A172 (cell line): ENCODE measurements at regions not wholly inside any gene's neighbourhood (a gene's known extent, or its start where the extent isn't known, plus 50 kb on each side); places are given as distances from the start of the nearest gene placed in this dataset.

Source experiments
- DNase-seq: peaks from one replicate; pipeline ENCODE4 v3.0.0-alpha.2; 2015; ENCODE audit warnings: low spot score

GRCh38 chr13:34039678-34040077 lies 221.7 kb downstream of the RFC3 start:
- no peak for DNase-seq

- no peak for DNase-seq
Observed at GRCh38 chr13:34040863-34041262, 222.9 kb downstream of the RFC3 start.

GRCh38 chr13:34044041-34044440 lies 226.1 kb downstream of the RFC3 start:
- peak; percentile 48 for DNase-seq

- peak; percentile 91 for DNase-seq
Observed at GRCh38 chr13:34044660-34045080, 226.7 kb downstream of the RFC3 start.

GRCh38 chr13:34046457-34046856 lies 228.5 kb downstream of the RFC3 start:
- no peak for DNase-seq

- DNase-seq, result no peak
Observed at GRCh38 chr13:34048652-34049051, 230.7 kb downstream of the RFC3 start.

GRCh38 chr13:34056733-34057258 lies 238.8 kb downstream of the RFC3 start:
- no peak for DNase-seq

GRCh38 chr13:34064456-34065205 lies 246.7 kb downstream of the RFC3 start:
- no peak for DNase-seq

GRCh38 chr13:34065928-34066327 lies 248.0 kb downstream of the RFC3 start:
- DNase-seq, result no peak

- DNase-seq, result no peak
Observed at GRCh38 chr13:34066344-34066743, 248.4 kb downstream of the RFC3 start.

- peak; percentile 15 for DNase-seq
Observed at GRCh38 chr13:34070006-34070405, 252.1 kb downstream of the RFC3 start.

GRCh38 chr13:34070544-34071303 lies 252.8 kb downstream of the RFC3 start:
- no peak for DNase-seq

GRCh38 chr13:34076319-34076718 lies 258.4 kb downstream of the RFC3 start:
- no peak for DNase-seq

GRCh38 chr13:34076943-34077703 lies 259.2 kb downstream of the RFC3 start:
- peak; percentile 36 for DNase-seq

- DNase-seq, result no peak
Observed at GRCh38 chr13:34078334-34078999, 260.5 kb downstream of the RFC3 start.

- no peak for DNase-seq
Observed at GRCh38 chr13:34085204-34085603, 267.3 kb downstream of the RFC3 start.

GRCh38 chr13:34086281-34086680 lies 268.3 kb downstream of the RFC3 start:
- DNase-seq, result no peak

GRCh38 chr13:34087791-34088190 lies 269.8 kb downstream of the RFC3 start:
- DNase-seq, result no peak

- DNase-seq, result no peak
Observed at GRCh38 chr13:34103854-34104253, 285.9 kb downstream of the RFC3 start.

- no peak for DNase-seq
Observed at GRCh38 chr13:34104853-34105252, 286.9 kb downstream of the RFC3 start.

- no peak for DNase-seq
Observed at GRCh38 chr13:34107806-34108205, 289.9 kb downstream of the RFC3 start.

- DNase-seq, result no peak
Observed at GRCh38 chr13:34108410-34108809, 290.5 kb downstream of the RFC3 start.
